Stimulated activated naive B cell treated with anti-CD40 and anti-IgM and Interleukin-4, amounts not matched to agents 10 μg/mL and 1 μg/mL and 100 μg/mL, for 72 hours (primary cell): ENCODE measurements at regions not wholly inside any gene's neighbourhood (a gene's known extent, or its start where the extent isn't known, plus 50 kb on each side); places are given as distances from the start of the nearest gene placed in this dataset.

ENCODE experiments used
- ATAC-seq, 2 donors: fragments of 150-1000 bp; cut with Tn5 transposase; replicated peaks; 2 replicates each; pipeline ENCODE4 v1.10.0; 2021; ENCODE audit warnings: moderate library complexity in 1 of 2
- DNase-seq: peaks from one replicate; pipeline ENCODE4 v3.0.0; 2021
- H3K27ac Mint-ChIP-seq: one replicate; pipeline ENCODE4 v1.8.0; 2022; ENCODE audit warnings: mild to moderate bottlenecking, mixed read lengths
- H3K27me3 Mint-ChIP-seq, 2 donors: one replicate each; pipeline ENCODE4 v1.8.0; 2022; ENCODE audit warnings: mixed read lengths in 2 of 2
- H3K36me3 Mint-ChIP-seq, 2 donors: one replicate each; pipeline ENCODE4 v1.8.0; 2022; ENCODE audit warnings: mixed read lengths in 2 of 2, mild to moderate bottlenecking in 1 of 2
- H3K4me1 Mint-ChIP-seq, 2 donors: one replicate each; pipeline ENCODE4 v1.8.0; 2022; ENCODE audit warnings: mixed read lengths in 2 of 2, mild to moderate bottlenecking in 1 of 2
- H3K4me3 Mint-ChIP-seq, 2 donors: one replicate each; pipeline ENCODE4 v1.8.0; 2022; ENCODE audit warnings: mild to moderate bottlenecking in 2 of 2, mixed read lengths in 2 of 2, moderate library complexity in 1 of 2
- H3K9me3 Mint-ChIP-seq, 2 donors: one replicate each; pipeline ENCODE4 v1.8.0; 2022; ENCODE audit warnings: mixed read lengths in 2 of 2, mild to moderate bottlenecking in 1 of 2

GRCh38 chr16:35689764-35690163 lies 2230.4 kb downstream of the TP53TG3F start:
- no peaks in the 10 kb centered on the region for H3K4me1 Mint-ChIP-seq
- no peaks in the 10 kb centered on the region for H3K36me3 Mint-ChIP-seq
- no peak overlapping the region for H3K27ac Mint-ChIP-seq
- no peaks in the 10 kb centered on the region for H3K27me3 Mint-ChIP-seq
- H3K9me3 Mint-ChIP-seq, result peaks cover 25 to 36% of the 10 kb centered on the region in 2 donors
- DNase-seq, result no peak
- no peak for ATAC-seq
- no peak overlapping the region for H3K4me3 Mint-ChIP-seq

DNA sequence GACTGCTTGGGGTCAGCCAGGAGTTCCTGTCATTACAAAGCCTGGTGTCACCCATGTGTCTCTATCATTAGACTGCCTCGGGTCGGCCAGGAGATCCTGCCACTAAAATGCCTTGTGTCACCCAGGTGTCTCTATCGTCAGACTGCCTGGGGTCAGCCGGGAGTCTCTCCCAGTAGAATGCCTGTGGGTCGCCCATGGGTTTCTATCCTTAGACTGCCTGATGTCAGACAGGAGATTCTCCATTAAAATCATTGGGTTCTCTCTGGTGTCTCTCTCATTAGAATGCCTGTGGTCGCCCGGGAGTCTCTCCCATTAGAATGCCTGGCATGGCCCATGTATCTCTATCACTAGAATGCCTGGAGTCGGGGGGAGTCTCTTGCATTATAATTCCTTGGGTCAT lies 2231.0 kb downstream of the TP53TG3F start:
- H3K27ac Mint-ChIP-seq, result no peak overlapping the region
- no peak for DNase-seq
- no peaks in the 10 kb centered on the region for H3K27me3 Mint-ChIP-seq
- H3K4me1 Mint-ChIP-seq, result no peaks in the 10 kb centered on the region
- no peak for ATAC-seq
- H3K36me3 Mint-ChIP-seq, result no peaks in the 10 kb centered on the region
- H3K4me3 Mint-ChIP-seq, result no peak overlapping the region
- peaks cover 31 to 34% of the 10 kb centered on the region in 2 donors for H3K9me3 Mint-ChIP-seq

- no peak for DNase-seq
- no peak overlapping the region for H3K4me3 Mint-ChIP-seq
- no peaks in the 10 kb centered on the region for H3K36me3 Mint-ChIP-seq
These were observed 2231.6 kb downstream of the TP53TG3F start for GRCh38 chr16:35691057-35691456.

GRCh38 chr16:35692824-35693223 lies 2233.4 kb downstream of the TP53TG3F start:
- Mint-ChIP-seq H3K27me3 (no peaks in the 10 kb centered on the region), H3K9me3 (peaks cover 18 to 33% of the 10 kb centered on the region in 2 donors)

More at GRCh38 chr16:35691057-35691456, 2231.6 kb downstream of the TP53TG3F start:
- Mint-ChIP-seq H3K9me3 (peaks cover 27 to 34% of the 10 kb centered on the region in 2 donors), H3K27me3 (no peaks in the 10 kb centered on the region), H3K27ac (no peak overlapping the region), H3K4me1 (no peaks in the 10 kb centered on the region)
- no peak for ATAC-seq

GRCh38 chr16:35706901-35707300 lies 2247.5 kb downstream of the TP53TG3F start:
- H3K4me3 Mint-ChIP-seq, result no peak overlapping the region
- H3K27me3 Mint-ChIP-seq, result no peaks in the 10 kb centered on the region
- H3K27ac Mint-ChIP-seq, result no peak overlapping the region
- DNase-seq, result no peak
- peaks cover 0 to 3% of the 10 kb centered on the region in 2 donors for H3K36me3 Mint-ChIP-seq
- H3K9me3 Mint-ChIP-seq, result peaks cover 0 to 11% of the 10 kb centered on the region in 2 donors
- H3K4me1 Mint-ChIP-seq, result no peaks in the 10 kb centered on the region
- ATAC-seq, result no peak

More at GRCh38 chr16:35692824-35693223, 2233.4 kb downstream of the TP53TG3F start:
- Mint-ChIP-seq H3K4me1 (no peaks in the 10 kb centered on the region), H3K4me3 (no peak overlapping the region), H3K27ac (no peak overlapping the region), H3K36me3 (no peaks in the 10 kb centered on the region)
- ATAC-seq, result no peak
- no peak for DNase-seq

DNA sequence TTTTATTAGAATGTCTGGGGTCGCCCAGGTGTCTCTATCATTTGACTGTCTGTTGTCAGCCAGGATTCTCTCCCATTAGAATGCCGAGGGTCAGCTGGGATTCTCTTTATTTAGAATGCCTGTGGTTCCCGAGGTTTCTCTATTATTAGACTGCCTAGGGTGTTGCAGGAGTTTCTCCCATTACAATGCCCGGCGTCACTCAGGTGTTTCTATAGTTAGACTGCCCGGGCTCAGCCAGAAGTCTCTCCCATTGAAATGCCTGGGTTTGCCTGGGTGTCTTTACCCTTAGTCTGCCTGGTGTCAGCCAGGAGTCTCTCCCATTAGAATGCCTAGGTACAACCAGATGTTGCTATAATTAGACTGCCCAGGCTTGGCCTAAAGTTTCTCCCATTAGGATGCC lies 2252.0 kb downstream of the TP53TG3F start:
- Mint-ChIP-seq H3K27me3 (no peaks in the 10 kb centered on the region), H3K36me3 (no peaks in the 10 kb centered on the region), H3K4me1 (no peaks in the 10 kb centered on the region), H3K4me3 (no peak overlapping the region), H3K27ac (no peak overlapping the region), H3K9me3 (peaks cover 9 to 22% of the 10 kb centered on the region in 2 donors)
- ATAC-seq, result no peak
- no peak for DNase-seq

DNA sequence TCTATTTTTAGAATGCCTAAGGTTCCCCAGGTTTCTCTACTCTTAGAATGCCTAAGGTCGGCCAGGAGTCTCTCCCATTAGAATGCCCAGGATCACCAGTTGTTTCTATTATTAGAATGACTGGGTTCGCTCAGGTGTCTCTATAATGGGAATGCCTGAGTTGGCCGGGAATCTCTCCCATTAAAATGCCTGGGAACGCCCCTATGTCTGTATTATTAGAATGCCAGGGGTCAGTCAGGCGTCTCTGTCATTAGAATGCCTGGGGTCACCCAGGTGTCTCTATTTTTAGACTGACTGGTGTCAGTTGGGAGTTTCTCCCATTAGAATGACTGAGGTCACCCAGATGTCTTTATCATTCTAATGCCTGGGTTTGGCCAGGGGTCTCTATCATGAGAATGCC lies 2252.5 kb downstream of the TP53TG3F start:
- DNase-seq (no peak), ATAC-seq (no peak)
- Mint-ChIP-seq H3K4me1 (no peaks in the 10 kb centered on the region), H3K9me3 (peaks cover 13 to 25% of the 10 kb centered on the region in 2 donors), H3K36me3 (no peaks in the 10 kb centered on the region), H3K27ac (no peak overlapping the region), H3K27me3 (no peaks in the 10 kb centered on the region), H3K4me3 (no peak overlapping the region)

GRCh38 chr16:35713762-35714650 lies 2254.6 kb downstream of the TP53TG3F start:
- Mint-ChIP-seq H3K4me1 (no peaks in the 10 kb centered on the region), H3K27me3 (no peaks in the 10 kb centered on the region), H3K27ac (no peak overlapping the region), H3K36me3 (no peaks in the 10 kb centered on the region), H3K9me3 (peaks cover 19 to 25% of the 10 kb centered on the region in 2 donors), H3K4me3 (no peak overlapping the region)
- DNase-seq, result no peak
- no peak for ATAC-seq

DNA sequence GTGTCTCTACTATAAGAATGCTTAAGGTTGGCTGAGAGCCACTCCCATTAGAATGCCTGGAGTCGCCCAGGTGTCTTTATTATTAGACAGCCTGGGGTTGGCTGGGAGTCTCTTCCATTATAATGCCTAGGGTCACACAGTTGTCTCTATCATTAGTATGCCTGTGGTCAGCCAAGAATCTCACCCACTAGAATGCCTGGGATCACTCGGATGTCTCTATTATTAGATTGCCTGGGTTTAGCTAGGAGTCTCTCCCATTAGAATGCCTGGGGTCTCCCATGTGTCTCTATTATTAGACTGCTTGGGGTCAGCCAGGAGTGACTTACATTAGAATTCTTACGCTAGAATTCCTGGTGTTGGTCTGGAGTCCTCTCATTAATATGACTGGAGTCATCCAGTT lies 2255.3 kb downstream of the TP53TG3F start:
- H3K9me3 Mint-ChIP-seq, result peaks cover 19 to 27% of the 10 kb centered on the region in 2 donors
- no peak overlapping the region for H3K4me3 Mint-ChIP-seq
- DNase-seq (no peak), ATAC-seq (no peak)
- H3K4me1 Mint-ChIP-seq, result no peaks in the 10 kb centered on the region
- no peak overlapping the region for H3K27ac Mint-ChIP-seq
- no peaks in the 10 kb centered on the region for H3K36me3 Mint-ChIP-seq
- H3K27me3 Mint-ChIP-seq, result no peaks in the 10 kb centered on the region

- H3K9me3 Mint-ChIP-seq, result peaks cover 15 to 41% of the 10 kb centered on the region in 2 donors
These were observed 2265.1 kb downstream of the TP53TG3F start for GRCh38 chr16:35724551-35724950.

DNA sequence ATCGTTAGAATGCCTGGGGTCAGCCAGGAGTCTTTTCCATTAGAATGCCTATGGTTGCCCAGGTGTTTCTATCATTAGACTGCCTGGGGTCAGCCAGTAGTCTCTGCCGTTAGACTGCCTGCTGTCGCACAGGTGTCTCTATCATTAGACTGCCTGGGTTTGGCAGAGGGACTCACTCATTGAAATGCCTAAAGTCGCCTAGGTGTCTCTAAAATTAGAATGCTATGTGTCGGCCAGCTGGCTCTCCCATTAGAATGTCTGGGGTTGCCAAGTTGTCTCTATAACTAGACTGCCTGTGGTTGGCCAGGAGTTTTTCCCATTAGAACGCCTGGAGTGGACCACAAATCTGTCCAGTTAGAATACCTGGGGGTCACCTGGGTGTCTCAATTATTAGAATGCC lies 2266.5 kb downstream of the TP53TG3F start:
- no peaks in the 10 kb centered on the region for H3K36me3 Mint-ChIP-seq
- DNase-seq, result no peak
- no peaks in the 10 kb centered on the region for H3K4me1 Mint-ChIP-seq
- no peak for ATAC-seq
- H3K9me3 Mint-ChIP-seq, result peaks cover 26 to 43% of the 10 kb centered on the region in 2 donors
- H3K27me3 Mint-ChIP-seq, result no peaks in the 10 kb centered on the region
- H3K27ac Mint-ChIP-seq, result no peak overlapping the region
- H3K4me3 Mint-ChIP-seq, result no peak overlapping the region

More at GRCh38 chr16:35724551-35724950, 2265.1 kb downstream of the TP53TG3F start:
- ATAC-seq (no peak), DNase-seq (no peak)
- no peak overlapping the region for H3K27ac Mint-ChIP-seq
- H3K4me1 Mint-ChIP-seq, result no peaks in the 10 kb centered on the region
- H3K4me3 Mint-ChIP-seq, result no peak overlapping the region
- no peaks in the 10 kb centered on the region for H3K27me3 Mint-ChIP-seq
- H3K36me3 Mint-ChIP-seq, result no peaks in the 10 kb centered on the region

- H3K9me3 Mint-ChIP-seq, result peaks cover 35 to 39% of the 10 kb centered on the region in 2 donors
- H3K27ac Mint-ChIP-seq, result no peak overlapping the region
- no peaks in the 10 kb centered on the region for H3K36me3 Mint-ChIP-seq
- no peaks in the 10 kb centered on the region for H3K27me3 Mint-ChIP-seq
- no peaks in the 10 kb centered on the region for H3K4me1 Mint-ChIP-seq
- DNase-seq (no peak), ATAC-seq (no peak)
- H3K4me3 Mint-ChIP-seq, result no peak overlapping the region
These were observed 2270.8 kb downstream of the TP53TG3F start for GRCh38 chr16:35730251-35730650.

GRCh38 chr16:35731341-35732040 lies 2272.1 kb downstream of the TP53TG3F start:
- no peak overlapping the region for H3K27ac Mint-ChIP-seq
- peaks cover 33 to 36% of the 10 kb centered on the region in 2 donors for H3K9me3 Mint-ChIP-seq
- no peak overlapping the region for H3K4me3 Mint-ChIP-seq

DNA sequence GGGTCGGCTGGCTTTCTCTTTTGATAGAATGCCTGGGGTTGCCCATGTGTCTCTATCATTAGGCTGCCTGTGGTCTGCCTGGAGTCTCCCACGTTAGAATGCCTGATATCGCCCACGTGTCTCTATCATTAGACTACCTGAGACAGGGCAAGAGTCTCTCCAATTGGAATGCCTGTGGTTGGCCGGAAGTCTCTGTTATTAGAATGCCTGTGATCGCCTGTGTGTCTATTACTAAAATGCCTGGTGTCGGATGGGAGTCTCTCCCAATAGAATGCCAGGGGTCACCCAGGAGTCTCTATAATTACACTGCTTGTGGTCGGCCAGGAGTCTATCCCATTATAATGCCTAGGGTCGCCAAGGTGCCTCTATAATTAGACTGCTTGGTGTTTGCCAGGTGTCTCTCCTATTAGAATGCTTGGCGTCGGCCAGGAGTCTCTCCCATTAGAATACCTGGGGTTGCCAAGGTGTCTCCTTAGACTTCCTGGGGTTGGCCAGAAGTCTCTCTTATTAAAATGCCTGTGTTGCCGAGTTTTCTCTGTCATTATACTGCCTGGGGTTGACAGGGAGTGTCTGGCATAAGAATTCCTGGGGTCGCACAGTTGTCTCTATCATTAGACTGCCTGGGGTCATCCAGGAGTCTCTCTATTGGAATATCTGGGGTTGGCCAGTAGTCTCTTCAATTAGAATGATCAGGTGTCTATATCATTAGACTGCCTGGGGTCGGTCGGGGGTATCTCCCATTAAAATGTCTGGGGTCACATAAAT lies 2272.8 kb downstream of the TP53TG3F start:
- Mint-ChIP-seq H3K4me3 (no peak overlapping the region), H3K27ac (no peak overlapping the region), H3K9me3 (peaks cover 32 to 34% of the 10 kb centered on the region in 2 donors), H3K36me3 (no peaks in the 10 kb centered on the region), H3K4me1 (no peaks in the 10 kb centered on the region), H3K27me3 (no peaks in the 10 kb centered on the region)
- no peak for ATAC-seq
- no peak for DNase-seq

More at GRCh38 chr16:35731341-35732040, 2272.1 kb downstream of the TP53TG3F start:
- ATAC-seq, result no peak
- Mint-ChIP-seq H3K4me1 (no peaks in the 10 kb centered on the region), H3K27me3 (no peaks in the 10 kb centered on the region), H3K36me3 (no peaks in the 10 kb centered on the region)
- DNase-seq, result no peak
